Esophagus muscularis mucosa (tissue), 4 donors: ENCODE measurements at regions not wholly inside any gene's neighbourhood (a gene's known extent, or its start where the extent isn't known, plus 50 kb on each side); places are given as distances from the start of the nearest gene placed in this dataset.
A peak's percentile ranks its signal among the peaks of the same experiment; 100 is the strongest.

Experiments
- DNase-seq: peaks from one replicate; pipeline ENCODE4 v3.0.0-alpha.2; 2017; ENCODE audit errors: extremely low spot score
- H3K27ac ChIP-seq, 4 donors: fragments of 200-600 bp; sonication (generic); replicated peaks in 1 of 4; 1 replicate in 3 of 4; 2 replicates in 1 of 4; pipeline ENCODE4 v1.5.1; 2016 to 2019; ENCODE audit warnings: mild to moderate bottlenecking in 1 of 4
- H3K27me3 ChIP-seq, 4 donors: fragments of 200-600 bp; sonication (generic); one replicate each; pipeline versions ENCODE4 v1.5.1 to v1.6.0; 2016 to 2019
- H3K36me3 ChIP-seq, 4 donors: fragments of 200-600 bp; sonication (generic); one replicate each; pipeline ENCODE4 v1.5.1; 2016 to 2019
- H3K4me1 ChIP-seq, 4 donors: fragments of 200-600 bp; sonication (generic); one replicate each; pipeline ENCODE4 v1.5.1; 2016 to 2019
- H3K4me3 ChIP-seq, 4 donors: fragments of 200-600 bp; sonication (generic); 1 replicate in 2 of 4; 2 replicates in 2 of 4; pipeline ENCODE4 v1.5.1; 2016 to 2019; ENCODE audit warnings: mild to moderate bottlenecking in 4 of 4, moderate library complexity in 1 of 4
- H3K9me3 ChIP-seq, 4 donors: fragments of 200-600 bp; sonication (generic); 1 replicate in 3 of 4; 2 replicates in 1 of 4; pipeline ENCODE4 v1.5.1; 2016 to 2019
- EP300 ChIP-seq: sonication (generic); formaldehyde crosslinking; IDR thresholded peaks from one replicate; pipeline ENCODE4 v1.6.1; 2017; ENCODE audit warnings: antibody characterized with exemption
- POLR2A ChIP-seq: fragments of 450-650 bp; IDR thresholded peaks from one replicate; pipeline ENCODE4 v1.6.1; 2017; ENCODE audit warnings: antibody characterized with exemption, moderate library complexity, mild to moderate bottlenecking, low read depth
- POLR2AphosphoS5 ChIP-seq, 2 donors: sonication (generic); formaldehyde crosslinking; IDR thresholded peaks; one replicate each; pipeline ENCODE4 v1.6.1; 2017; ENCODE audit warnings: antibody characterized with exemption in 2 of 2
- WGBS: methylation state at CpG from one replicate; pipeline ENCODE4 v1.1.5; 2018; 5-methylcytosine and 5-hydroxymethylcytosine counted together
- intact Hi-C: fragments of 100-400 bp; cut with DNase I; formaldehyde crosslinking; loops from one replicate; pipeline ENCODE4 v1.15.1; 2023
- TF ChIP-seq, protein P1 (sequence below), 3 experiments: fragments of 200-600 bp in 2 of 3; fragments of 450-650 bp in 1 of 3; sonication (generic) in 2 of 3; IDR thresholded peaks; one replicate each; pipeline ENCODE4 v1.5.1; 2017 to 2019; ENCODE audit warnings: antibody characterized with exemption in 3 of 3, mild to moderate bottlenecking in 2 of 3, moderate library complexity in 1 of 3

DNA sequence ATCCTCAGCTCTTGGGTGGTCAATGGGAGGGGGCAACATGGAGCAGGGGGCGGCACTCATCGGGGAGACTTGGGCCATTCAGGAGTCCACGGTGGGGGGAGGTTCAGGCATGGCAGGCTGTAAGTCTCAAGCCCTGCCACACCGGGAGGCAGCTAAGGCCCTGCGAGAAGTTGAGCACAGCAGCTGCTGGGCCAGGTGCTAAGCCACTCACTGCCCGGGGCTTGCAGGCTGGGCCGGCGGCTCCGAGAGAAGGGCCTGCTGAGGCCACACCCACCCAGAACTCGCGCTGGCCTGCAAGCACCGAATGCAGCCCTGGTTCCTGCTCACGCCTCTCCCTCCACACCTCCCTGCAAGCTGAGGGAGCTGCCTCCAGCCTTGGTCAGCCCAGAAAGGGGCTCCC is 131.4 kb downstream of the OR4C45 start:
- no peaks in the 10 kb centered on the region for H3K4me1 ChIP-seq
- WGBS = no CpG with 5 or more reads among the region's 13 CpGs
- H3K9me3 ChIP-seq = peaks cover 0 to 5% (median 0%) of the 10 kb centered on the region in 4 donors
- H3K4me3 ChIP-seq = no peak overlapping the region
- H3K27ac ChIP-seq = no peak overlapping the region
- intact Hi-C loops = no loop called here
- TF ChIP-seq, protein P1, sequence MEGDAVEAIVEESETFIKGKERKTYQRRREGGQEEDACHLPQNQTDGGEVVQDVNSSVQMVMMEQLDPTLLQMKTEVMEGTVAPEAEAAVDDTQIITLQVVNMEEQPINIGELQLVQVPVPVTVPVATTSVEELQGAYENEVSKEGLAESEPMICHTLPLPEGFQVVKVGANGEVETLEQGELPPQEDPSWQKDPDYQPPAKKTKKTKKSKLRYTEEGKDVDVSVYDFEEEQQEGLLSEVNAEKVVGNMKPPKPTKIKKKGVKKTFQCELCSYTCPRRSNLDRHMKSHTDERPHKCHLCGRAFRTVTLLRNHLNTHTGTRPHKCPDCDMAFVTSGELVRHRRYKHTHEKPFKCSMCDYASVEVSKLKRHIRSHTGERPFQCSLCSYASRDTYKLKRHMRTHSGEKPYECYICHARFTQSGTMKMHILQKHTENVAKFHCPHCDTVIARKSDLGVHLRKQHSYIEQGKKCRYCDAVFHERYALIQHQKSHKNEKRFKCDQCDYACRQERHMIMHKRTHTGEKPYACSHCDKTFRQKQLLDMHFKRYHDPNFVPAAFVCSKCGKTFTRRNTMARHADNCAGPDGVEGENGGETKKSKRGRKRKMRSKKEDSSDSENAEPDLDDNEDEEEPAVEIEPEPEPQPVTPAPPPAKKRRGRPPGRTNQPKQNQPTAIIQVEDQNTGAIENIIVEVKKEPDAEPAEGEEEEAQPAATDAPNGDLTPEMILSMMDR (IDR thresholded peaks at IDR 0.05) = no peak
- no peak for TF ChIP-seq EP300
- no peak for TF ChIP-seq POLR2AphosphoS5 (IDR thresholded peaks at IDR 0.05)
- TF ChIP-seq POLR2A = no peak
- no peaks in the 10 kb centered on the region for H3K27me3 ChIP-seq
- no peak for DNase-seq
- no peaks in the 10 kb centered on the region for H3K36me3 ChIP-seq

GRCh38 chr11:50169634-50170033 is 137.0 kb downstream of the OR4C45 start:
- DNase-seq = no peak
- Histone ChIP-seq H3K9me3 (no peaks in the 10 kb centered on the region), H3K36me3 (no peaks in the 10 kb centered on the region), H3K4me3 (no peak overlapping the region), H3K4me1 (no peaks in the 10 kb centered on the region), H3K27me3 (no peaks in the 10 kb centered on the region), H3K27ac (no peak overlapping the region)
- TF ChIP-seq EP300 = no peak
- TF ChIP-seq POLR2AphosphoS5 (IDR thresholded peaks at IDR 0.05) = no peak
- TF ChIP-seq, protein P1 (IDR thresholded peaks at IDR 0.05) = no peak
- no peak for TF ChIP-seq POLR2A
- intact Hi-C loops = no loop called here
- 92% methylated on average over 13 of the region's 13 CpGs for WGBS

GRCh38 chr11:50170115-50170514 is 137.4 kb downstream of the OR4C45 start:
- no peaks in the 10 kb centered on the region for H3K27me3 ChIP-seq
- DNase-seq = no peak
- no peaks in the 10 kb centered on the region for H3K4me1 ChIP-seq
- no peaks in the 10 kb centered on the region for H3K36me3 ChIP-seq
- no peak overlapping the region for H3K4me3 ChIP-seq
- TF ChIP-seq, protein P1 (IDR thresholded peaks at IDR 0.05) = no peak
- no peak for TF ChIP-seq EP300
- TF ChIP-seq POLR2A = no peak
- TF ChIP-seq POLR2AphosphoS5 (IDR thresholded peaks at IDR 0.05) = no peak
- no peak overlapping the region for H3K27ac ChIP-seq
- intact Hi-C loops = no loop called here
- no peaks in the 10 kb centered on the region for H3K9me3 ChIP-seq
- 83% methylated on average over 13 of the region's 17 CpGs for WGBS

- Histone ChIP-seq H3K27me3 (peaks cover 0 to 1% (median 0%) of the 10 kb centered on the region in 4 donors), H3K4me1 (no peaks in the 10 kb centered on the region), H3K9me3 (no peaks in the 10 kb centered on the region), H3K4me3 (no peak overlapping the region), H3K27ac (no peak overlapping the region), H3K36me3 (no peaks in the 10 kb centered on the region)
- no peak for DNase-seq
- TF ChIP-seq EP300 (no peak), POLR2A (no peak), POLR2AphosphoS5 (IDR thresholded peaks at IDR 0.05) (no peak)
- TF ChIP-seq, protein P1 (IDR thresholded peaks at IDR 0.05) = peak in 1 of 3 experiments; percentile 16
- intact Hi-C loops = no loop called here
Observed at GRCh38 chr11:50174189-50174588, 141.5 kb downstream of the OR4C45 start.

GRCh38 chr11:50174975-50175374 is 142.3 kb downstream of the OR4C45 start:
- H3K9me3 ChIP-seq = no peaks in the 10 kb centered on the region
- no peak for DNase-seq
- H3K36me3 ChIP-seq = no peaks in the 10 kb centered on the region
- intact Hi-C loops = no loop called here
- H3K4me3 ChIP-seq = no peak overlapping the region
- 79% methylated on average over 1 of the region's 1 CpG for WGBS
- H3K27me3 ChIP-seq = peaks cover 0 to 3% (median 0%) of the 10 kb centered on the region in 4 donors
- H3K27ac ChIP-seq = no peak overlapping the region
- TF ChIP-seq POLR2A = no peak
- TF ChIP-seq EP300 = no peak
- TF ChIP-seq, protein P1 (IDR thresholded peaks at IDR 0.05) = no peak
- TF ChIP-seq POLR2AphosphoS5 (IDR thresholded peaks at IDR 0.05) = no peak
- H3K4me1 ChIP-seq = no peaks in the 10 kb centered on the region
